Lung (tissue), 11 donors: ENCODE measurements at regions not wholly inside any gene's neighbourhood (a gene's known extent, or its start where the extent isn't known, plus 50 kb on each side); places are given as distances from the start of the nearest gene placed in this dataset.
A peak's percentile ranks its signal among the peaks of the same experiment; 100 is the strongest.

Experiments used
- ATAC-seq: fragments of 200-7000 bp; cut with Tn5 transposase; one replicate; pipeline ENCODE4 v1.9.1; 2020; ENCODE audit warnings: moderate number of reproducible peaks; ENCODE audit not compliant: insufficient read depth, low FRiP score
- DNase-seq, 3 donors: peaks; one replicate each; pipeline ENCODE4 v3.0.0-alpha.2; 2013 to 2017
- H3K27ac ChIP-seq, 2 donors: one replicate each; pipeline ENCODE4 v1.5.1; 2013; ENCODE audit warnings: mild to moderate bottlenecking in 2 of 2, moderate library complexity in 2 of 2, control low read depth in 1 of 2, inconsistent platforms in 1 of 2, low read depth in 1 of 2, low read length in 1 of 2
- H3K27me3 ChIP-seq, 3 donors: one replicate each; pipeline ENCODE4 v1.5.1; 2013; ENCODE audit warnings: low read length in 2 of 3; ENCODE audit not compliant: control insufficient read depth in 3 of 3, insufficient read depth in 3 of 3
- H3K36me3 ChIP-seq, 4 donors: one replicate each; pipeline ENCODE4 v1.5.1; 2013; ENCODE audit warnings: low read length in 4 of 4, mild to moderate bottlenecking in 1 of 4, moderate library complexity in 1 of 4; ENCODE audit not compliant: control insufficient read depth in 4 of 4, insufficient read depth in 4 of 4
- H3K4me1 ChIP-seq, 5 donors: one replicate each; pipeline ENCODE4 v1.5.1; 2013; ENCODE audit warnings: low read length in 5 of 5, mild to moderate bottlenecking in 2 of 5, moderate library complexity in 1 of 5; ENCODE audit not compliant: control insufficient read depth in 5 of 5, insufficient read depth in 5 of 5
- H3K4me3 ChIP-seq: one replicate; pipeline ENCODE4 v1.5.1; 2013; ENCODE audit warnings: mild to moderate bottlenecking, control low read depth, moderate library complexity
- H3K9ac ChIP-seq, 2 donors: one replicate each; pipeline ENCODE4 v1.5.1; 2013; ENCODE audit warnings: low read length in 2 of 2, control low read depth in 1 of 2; ENCODE audit not compliant: insufficient read depth in 1 of 2
- H3K9me3 ChIP-seq, 4 donors: one replicate each; pipeline ENCODE4 v1.5.1; 2013; ENCODE audit warnings: low read length in 3 of 4, mild to moderate bottlenecking in 1 of 4, moderate library complexity in 1 of 4; ENCODE audit not compliant: control insufficient read depth in 4 of 4, insufficient read depth in 3 of 4
- CTCF ChIP-seq: IDR thresholded peaks from 2 replicates; pipeline ENCODE4 v1.5.1; 2012; ENCODE audit warnings: mild to moderate bottlenecking; ENCODE audit errors: control extremely low read depth, extremely low read depth
- WGBS, 2 donors: extraction: QIAGEN DNeasy Blood & Tissue Kit; methylation state at CpG; one replicate each; pipeline ENCODE4 v1.1.7; 2013; 5-methylcytosine and 5-hydroxymethylcytosine counted together
- donor health status: control.
- donor health status: control.
- donor health status: Bipolar disorder and iron deficiency.
- donor health status: healthy.
- donor health status: DM: yes; HTN: yes; CAD: no.

GRCh38 chr22:48575618-48576332 lies 1251.9 kb downstream of the BRD1 start:
- DNase-seq (no peak), ATAC-seq (no peak)
- Histone ChIP-seq H3K4me1 (peaks cover 0 to 20% (median 0%) of the 10 kb centered on the region in 5 donors), H3K4me3 (peak overlapping the region; percentile 11), H3K27ac (no peak overlapping the region), H3K9me3 (peaks cover 0 to 7% (median 2%) of the 10 kb centered on the region in 4 donors), H3K36me3 (no peaks in the 10 kb centered on the region), H3K27me3 (peaks cover 12 to 19% (median 19%) of the 10 kb centered on the region in 3 donors), H3K9ac (no peak overlapping the region)
- WGBS, 2 donors: 0 to 1% methylated on average over 6 to 116 of the region's 120 CpGs
- no peak for TF ChIP-seq CTCF

GRCh38 chr22:48574776-48575617 lies 1252.7 kb downstream of the BRD1 start:
- Histone ChIP-seq H3K4me3 (peak overlapping the region; percentile 11), H3K9me3 (peaks cover 0 to 10% (median 4%) of the 10 kb centered on the region in 4 donors), H3K9ac (no peak overlapping the region), H3K27me3 (peaks cover 12 to 19% (median 19%) of the 10 kb centered on the region in 3 donors), H3K4me1 (peaks cover 0 to 19% (median 0%) of the 10 kb centered on the region in 5 donors), H3K27ac (no peak overlapping the region), H3K36me3 (no peaks in the 10 kb centered on the region)
- DNase-seq (peak; percentile 30 to 68 (median 64)), ATAC-seq (peak; percentile 74)
- 9 to 10% methylated on average over 67 to 92 of the region's 92 CpGs for WGBS, 2 donors
- peak; percentile 13 for TF ChIP-seq CTCF

GRCh38 chr22:48573766-48574165 lies 1253.9 kb downstream of the BRD1 start:
- DNase-seq: no peak
- Histone ChIP-seq H3K36me3 (no peaks in the 10 kb centered on the region), H3K4me1 (peaks cover 0 to 8% (median 0%) of the 10 kb centered on the region in 5 donors), H3K27me3 (peaks cover 12 to 19% (median 19%) of the 10 kb centered on the region in 3 donors), H3K9me3 (peaks cover 0 to 15% (median 5%) of the 10 kb centered on the region in 4 donors), H3K27ac (no peak overlapping the region), H3K9ac (no peak overlapping the region), H3K4me3 (no peak overlapping the region)
- no peak for TF ChIP-seq CTCF
- no peak for ATAC-seq
- 81 to 85% methylated on average over 4 of the region's 4 CpGs for WGBS, 2 donors
